ENCODE measurements at regions not wholly inside any gene's neighbourhood (a gene's known extent, or its start where the extent isn't known, plus 50 kb on each side); places are given as distances from the start of the nearest gene placed in this dataset.
A peak's percentile ranks its signal among the peaks of the same experiment; 100 is the strongest.
"Not testable (repeated sequence)": the region's sequence is repeated elsewhere in the genome, so short reads cannot be mapped to it uniquely, and the experiment has no call there.

- no peak for DNase-seq (ENCODE audit: low read depth, low spot score)
These were observed 738.6 kb upstream of the GJE1 start for GRCh38 chr6:141394125-141394536.

GRCh38 chr6:141393405-141394124 lies 739.2 kb upstream of the GJE1 start:
- DNase-seq (ENCODE audit: low read depth, low spot score) = no peak

DNA sequence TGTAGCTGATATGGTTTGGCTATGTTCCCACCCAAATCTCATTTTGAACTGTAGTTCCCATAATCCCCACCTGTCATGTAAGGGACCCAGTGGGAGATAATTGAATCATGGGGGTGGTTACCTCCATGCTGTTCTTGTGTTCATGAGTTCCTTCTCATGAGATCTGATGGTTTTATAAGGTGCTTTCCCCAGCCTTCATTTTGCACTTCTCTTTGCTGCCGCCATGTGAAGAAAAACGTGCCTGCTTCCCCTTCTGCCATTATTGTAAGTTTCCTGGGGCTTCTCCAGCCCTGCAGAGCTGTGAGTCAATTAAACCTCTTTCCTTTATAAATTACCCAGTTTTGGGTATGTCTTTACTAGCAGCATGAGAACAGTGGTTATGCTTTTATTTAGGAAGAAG lies 741.6 kb upstream of the GJE1 start:
- DNase-seq (ENCODE audit: low read depth, low spot score) = not testable (repeated sequence)

DNA sequence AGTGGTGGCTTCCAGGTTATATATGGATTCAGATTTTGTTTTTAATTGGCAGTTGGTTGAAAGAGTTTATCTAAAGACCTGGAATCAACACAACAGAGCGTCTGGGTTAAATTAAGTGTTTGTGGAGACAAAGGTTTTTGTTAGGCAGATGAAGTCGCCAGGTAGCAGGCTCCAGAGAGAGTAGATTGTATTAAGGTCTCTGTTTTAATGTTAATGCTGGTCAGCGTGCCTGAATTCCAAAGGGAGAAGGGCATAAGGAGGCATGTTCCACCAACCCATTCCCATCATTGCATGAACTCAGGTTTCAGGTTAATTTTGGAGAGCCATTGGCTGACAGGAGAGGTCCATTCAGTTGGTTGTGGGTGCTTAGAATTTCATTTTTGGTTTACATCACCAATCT lies 744.1 kb upstream of the GJE1 start:
- DNase-seq (ENCODE audit: low read depth, low spot score) = no peak

DNA sequence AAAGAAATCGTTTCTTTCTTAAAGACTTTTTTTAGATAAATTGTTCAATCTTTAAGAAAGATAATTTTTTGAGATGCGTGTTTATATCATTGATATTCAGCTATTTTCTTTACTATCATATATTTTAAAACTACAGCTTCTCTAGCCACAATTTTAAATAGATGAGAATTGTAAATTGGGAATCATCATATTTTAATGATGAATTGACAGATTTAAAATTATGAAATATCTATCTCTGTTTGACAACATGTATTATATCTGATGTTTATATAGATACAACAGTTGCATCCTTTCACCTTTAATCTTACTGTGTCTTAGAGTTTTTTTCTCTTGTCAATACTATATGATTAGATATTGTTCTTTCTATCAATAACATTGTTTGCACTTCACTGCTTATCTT lies 762.3 kb upstream of the GJE1 start:
- no peak for DNase-seq (ENCODE audit: low read depth, low spot score)

- not testable (repeated sequence) for DNase-seq (ENCODE audit: low read depth, low spot score)
These were observed 765.9 kb upstream of the GJE1 start for GRCh38 chr6:141366796-141367195.

- DNase-seq (ENCODE audit: low read depth, low spot score) = no peak
These were observed 768.0 kb upstream of the GJE1 start for GRCh38 chr6:141364694-141365093.

DNA sequence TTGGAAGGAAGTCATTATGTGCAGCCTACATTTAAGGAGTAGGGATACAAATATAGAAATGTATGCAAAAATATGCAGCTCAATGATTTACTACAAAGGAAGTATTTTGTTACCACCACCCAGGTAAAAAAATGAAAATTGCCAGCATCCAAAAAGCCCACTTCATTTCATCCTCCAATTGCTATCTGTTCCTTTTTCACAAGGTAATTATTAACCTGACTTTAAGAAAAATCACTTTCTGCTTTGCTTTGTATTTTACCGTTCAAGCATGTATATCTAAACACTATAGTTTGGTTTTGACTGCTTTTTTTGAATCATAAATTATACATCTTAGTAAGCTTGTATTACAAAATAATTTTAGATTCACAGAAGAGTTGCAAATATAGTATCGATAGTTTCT lies 768.5 kb upstream of the GJE1 start:
- DNase-seq (ENCODE audit: low read depth, low spot score) = no peak

- DNase-seq (ENCODE audit: low read depth, low spot score) = no peak
These were observed 771.2 kb upstream of the GJE1 start for GRCh38 chr6:141361559-141361958.

DNA sequence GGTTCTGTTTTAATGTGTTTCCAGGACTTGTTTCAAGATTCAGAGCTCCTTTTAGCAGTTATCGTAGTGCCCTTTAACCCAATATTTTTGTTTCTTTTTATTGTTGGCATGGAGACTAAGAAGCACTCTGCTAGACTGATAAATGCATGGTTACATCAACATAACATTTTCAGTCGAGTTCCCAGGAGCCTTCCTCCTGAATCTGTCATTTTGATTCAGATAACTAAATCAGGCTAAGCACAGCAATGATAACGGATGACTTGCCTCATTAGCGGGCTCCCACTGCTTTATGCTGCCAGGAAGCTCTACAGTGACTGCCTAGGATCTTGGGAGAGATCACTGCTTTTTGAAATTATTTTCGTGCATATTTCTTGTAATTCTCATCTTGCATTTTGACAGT lies 772.8 kb upstream of the GJE1 start:
- DNase-seq (ENCODE audit: low read depth, low spot score) = no peak

- DNase-seq (ENCODE audit: low read depth, low spot score) = no peak
These were observed 778.4 kb upstream of the GJE1 start for GRCh38 chr6:141354191-141354955.

DNA sequence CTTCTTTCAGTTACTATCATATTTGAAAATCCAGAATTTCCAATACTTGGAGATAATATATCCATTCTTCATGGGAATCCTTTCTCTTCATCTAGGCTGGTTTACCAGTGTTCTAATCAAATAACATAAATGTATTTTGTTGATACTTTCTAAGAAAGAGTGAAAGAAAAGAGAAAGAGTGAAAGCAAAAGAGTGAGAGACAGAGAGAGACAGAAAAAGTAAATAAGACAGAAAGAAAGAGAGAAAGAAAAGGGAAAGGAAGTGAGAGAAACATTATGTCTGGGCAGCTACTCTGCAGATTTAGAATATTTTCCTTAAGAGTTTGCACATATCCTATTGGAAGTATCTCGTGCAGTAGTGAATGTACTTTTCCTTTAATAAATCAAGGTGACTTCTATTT lies 781.0 kb upstream of the GJE1 start:
- DNase-seq (ENCODE audit: low read depth, low spot score) = no peak

DNA sequence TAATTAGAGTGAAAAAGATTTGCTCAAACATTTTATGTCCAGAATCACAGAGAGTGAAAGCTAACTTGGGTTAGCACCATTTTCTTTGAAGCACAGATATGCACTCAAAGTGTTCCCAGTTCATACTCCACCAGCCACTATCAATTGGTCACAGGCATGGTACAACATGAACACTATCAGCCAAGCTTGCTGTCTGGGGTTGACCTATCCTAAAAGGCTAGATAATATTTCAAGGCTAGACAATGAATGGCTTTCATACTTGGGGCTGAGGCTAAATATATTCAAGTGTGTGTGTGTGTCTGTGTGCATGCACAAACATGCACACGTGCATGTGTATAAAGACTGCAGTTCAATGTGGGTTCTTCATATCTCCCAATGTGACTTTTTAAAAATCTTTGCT lies 783.0 kb upstream of the GJE1 start:
- DNase-seq (ENCODE audit: low read depth, low spot score) = no peak

- DNase-seq (ENCODE audit: low read depth, low spot score) = no peak
These were observed 784.7 kb upstream of the GJE1 start for GRCh38 chr6:141347906-141348492.

DNA sequence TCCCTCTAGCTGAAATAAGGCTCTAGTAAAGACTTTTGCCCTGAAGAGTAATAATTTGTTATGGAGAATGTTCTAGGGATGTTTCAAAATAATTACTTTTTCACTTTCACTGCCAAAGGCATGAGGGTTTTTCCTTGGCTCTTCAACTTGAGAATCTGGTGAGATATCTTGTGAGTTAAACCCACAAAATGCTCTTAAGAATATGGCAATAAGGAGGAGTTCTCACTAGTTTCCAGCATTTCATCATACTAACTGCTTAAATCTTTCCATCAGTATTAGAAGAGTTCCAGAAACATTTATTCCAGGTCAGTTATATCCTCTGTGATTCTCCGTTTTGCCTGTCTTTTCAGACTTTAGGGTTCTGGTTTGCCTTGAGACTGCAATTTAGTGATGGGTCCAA lies 785.6 kb upstream of the GJE1 start:
- DNase-seq (ENCODE audit: low read depth, low spot score) = no peak

GRCh38 chr6:141346535-141346934 lies 786.2 kb upstream of the GJE1 start:
- DNase-seq (ENCODE audit: low read depth, low spot score) = no peak

DNA sequence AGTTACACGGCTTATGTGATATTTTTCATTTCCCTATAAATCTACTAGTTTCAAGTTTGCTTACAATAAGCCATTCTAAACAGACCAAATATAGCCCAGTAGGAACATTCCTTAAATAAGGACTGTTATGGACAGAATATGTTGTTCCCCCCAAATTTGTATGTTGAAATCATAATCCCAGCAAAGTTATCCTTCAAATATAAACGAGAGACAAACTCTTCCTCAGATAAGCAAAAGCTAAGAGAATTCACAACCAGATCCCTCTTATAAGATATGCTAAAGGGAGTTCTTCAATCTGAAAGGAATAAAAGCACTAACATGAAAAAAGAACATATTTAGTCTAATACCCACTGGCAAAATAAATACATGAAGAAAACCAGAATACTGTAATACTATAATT lies 795.5 kb upstream of the GJE1 start:
- DNase-seq (ENCODE audit: low read depth, low spot score) = no peak

DNA sequence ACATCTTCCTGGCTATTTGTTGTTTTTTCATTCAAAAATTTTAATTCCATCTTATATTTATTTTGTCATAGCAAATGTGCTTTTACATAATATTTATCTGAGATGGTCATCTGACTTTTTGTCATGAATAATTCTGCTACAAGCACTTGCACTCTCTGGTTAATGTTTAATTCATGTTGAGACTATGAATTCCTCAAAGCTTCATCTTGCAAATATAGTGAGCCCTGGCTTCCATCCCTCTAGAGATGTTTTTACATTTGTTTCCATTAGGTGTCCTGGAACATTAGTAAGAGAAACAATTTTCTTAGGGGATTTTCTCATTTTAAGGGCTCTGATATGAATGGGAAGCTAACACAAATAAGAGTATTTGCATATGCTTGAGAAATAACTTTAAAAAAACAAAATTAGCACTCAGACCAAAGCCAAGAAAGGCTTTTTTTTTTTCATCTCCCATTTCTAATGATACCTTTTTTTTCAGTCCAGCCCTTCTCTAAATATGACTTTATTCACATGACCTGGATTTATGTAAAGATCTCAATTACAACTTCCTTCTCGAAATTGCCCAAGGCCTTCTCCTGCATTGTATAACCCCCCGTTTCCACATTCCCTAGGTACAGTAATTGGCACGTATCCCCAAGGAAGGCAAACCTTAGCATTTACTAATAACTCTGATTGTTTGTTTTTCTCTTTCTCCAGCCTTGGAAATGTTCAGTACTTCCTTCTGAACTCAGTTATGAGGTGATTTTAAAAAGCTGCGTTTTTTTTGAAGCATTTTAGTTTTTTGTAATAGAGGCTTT lies 797.0 kb upstream of the GJE1 start:
- DNase-seq (ENCODE audit: low read depth, low spot score) = no peak

DNA sequence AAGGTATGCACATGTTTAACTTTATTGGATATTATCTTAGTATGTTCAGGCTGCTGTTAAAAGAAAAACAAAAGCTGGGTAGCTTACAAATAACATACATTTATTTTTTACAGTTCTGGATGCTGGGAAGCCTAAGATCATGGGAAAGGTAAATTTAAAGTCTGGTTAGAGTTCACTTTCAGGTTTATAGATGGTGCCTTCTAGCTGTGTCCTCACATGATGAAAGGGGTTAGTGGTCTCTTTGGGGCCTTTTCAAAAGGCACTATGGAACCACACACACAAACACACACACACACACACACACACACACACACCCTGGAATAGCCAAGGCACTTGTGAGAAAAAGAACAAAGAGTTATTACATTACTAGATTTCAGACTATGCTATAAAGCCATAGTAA lies 805.8 kb upstream of the GJE1 start:
- no peak for DNase-seq (ENCODE audit: low read depth, low spot score)

DNA sequence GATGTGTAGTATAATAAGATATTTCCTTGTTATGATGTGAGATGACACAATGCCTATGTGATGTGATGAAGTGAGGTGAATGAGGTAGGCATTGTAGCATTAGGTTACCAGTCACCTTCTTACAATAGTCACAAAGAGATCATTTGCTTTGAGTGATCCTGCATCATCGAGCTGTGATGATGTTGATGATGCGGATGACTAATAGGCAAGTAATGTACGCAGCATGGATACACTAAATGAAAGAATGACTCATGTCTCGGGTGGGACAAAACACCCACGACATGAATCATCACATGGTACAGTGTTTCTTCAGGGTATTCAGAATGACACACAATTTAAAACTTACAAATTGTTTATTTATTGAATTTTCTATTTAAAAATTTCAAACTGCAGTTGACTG lies 806.3 kb upstream of the GJE1 start:
- peak; percentile 91 for DNase-seq (ENCODE audit: low read depth, low spot score)

DNA sequence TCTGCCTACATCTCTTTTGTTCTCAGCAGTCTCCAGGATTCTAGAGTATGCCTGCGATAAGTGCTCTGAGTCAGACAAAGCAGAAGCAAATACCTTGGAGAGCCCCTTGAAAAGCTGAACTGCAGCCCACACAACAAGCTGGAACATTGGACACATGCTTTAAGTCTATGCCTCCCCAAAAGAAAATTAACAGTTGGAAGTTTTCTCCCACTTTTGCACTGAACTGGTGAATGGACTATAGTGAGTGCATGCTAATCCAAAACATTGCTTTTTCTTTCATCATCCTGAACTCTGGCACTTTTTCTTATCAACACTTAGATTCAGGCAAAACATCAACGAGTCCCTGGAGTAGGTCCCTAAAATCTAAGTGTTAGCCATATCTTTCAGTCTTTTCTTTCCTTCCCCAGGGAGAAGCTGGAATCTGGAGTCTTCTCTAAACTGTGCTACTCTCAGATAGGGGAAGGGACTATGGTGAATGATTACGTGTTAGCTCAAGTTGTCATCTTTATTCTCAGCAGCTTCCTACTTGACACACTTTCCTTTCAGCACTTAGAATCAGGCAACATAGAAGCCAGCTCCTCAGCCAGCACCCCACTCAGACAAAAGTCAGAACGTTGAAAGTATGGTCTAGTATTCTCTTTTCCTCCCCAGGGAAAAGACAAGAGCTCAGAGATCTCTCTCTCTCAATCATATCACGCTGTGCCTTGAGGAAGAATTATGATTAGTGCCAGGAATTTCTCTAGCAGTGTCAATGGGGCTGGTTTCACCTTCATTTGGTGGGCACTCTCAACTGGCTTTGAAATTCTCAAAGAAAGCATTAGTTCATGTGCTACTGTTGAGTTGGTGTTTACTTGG lies 811.0 kb upstream of the GJE1 start:
- DNase-seq (ENCODE audit: low read depth, low spot score) = no peak

Data from smooth muscle cell of the brain vasculature (primary cell).